Stimulated activated memory B cell treated with anti-CD40 and anti-IgM and Interleukin-4, amounts not matched to agents 10 μg/mL and 1 μg/mL and 100 μg/mL, for 72 hours (primary cell): ENCODE measurements at regions not wholly inside any gene's neighbourhood (a gene's known extent, or its start where the extent isn't known, plus 50 kb on each side); places are given as distances from the start of the nearest gene placed in this dataset.
A peak's percentile ranks its signal among the peaks of the same experiment; 100 is the strongest.

Experiments used
- ATAC-seq: fragments of 150-1000 bp; cut with Tn5 transposase; 2 replicates; pipeline ENCODE4 v1.10.0; 2021
- H3K27ac Mint-ChIP-seq: one replicate; pipeline ENCODE4 v1.8.0; 2022; ENCODE audit warnings: mild to moderate bottlenecking, mixed read lengths
- H3K27me3 Mint-ChIP-seq: one replicate; pipeline ENCODE4 v1.8.0; 2022; ENCODE audit warnings: mixed read lengths
- H3K36me3 Mint-ChIP-seq: one replicate; pipeline ENCODE4 v1.8.0; 2022; ENCODE audit warnings: mixed read lengths
- H3K4me1 Mint-ChIP-seq: one replicate; pipeline ENCODE4 v1.8.0; 2022; ENCODE audit warnings: mixed read lengths
- H3K4me3 Mint-ChIP-seq: one replicate; pipeline ENCODE4 v1.8.0; 2022; ENCODE audit warnings: mild to moderate bottlenecking, moderate library complexity, mixed read lengths
- H3K9me3 Mint-ChIP-seq: one replicate; pipeline ENCODE4 v1.8.0; 2022; ENCODE audit warnings: mixed read lengths

DNA sequence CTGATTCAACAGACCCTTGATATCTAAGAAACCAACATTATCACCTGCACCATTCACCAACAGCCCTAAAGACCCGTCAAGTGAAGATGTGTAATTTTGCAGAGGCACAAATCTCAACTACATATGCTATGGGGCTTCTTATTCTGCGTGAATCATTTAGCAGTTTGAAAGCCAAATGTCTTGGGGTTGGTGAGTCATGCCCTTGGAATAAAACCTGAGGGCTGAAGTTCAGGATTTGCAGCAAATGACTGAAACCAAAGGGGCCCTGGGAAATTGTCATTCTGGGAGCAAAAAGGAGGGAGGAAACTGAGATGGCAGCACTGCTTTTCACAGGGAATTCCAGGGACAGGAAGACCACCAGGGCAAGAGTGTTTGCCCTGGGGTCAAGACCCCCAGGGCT lies 79.2 kb upstream of the TNR start:
- Mint-ChIP-seq H3K4me1 (no peaks in the 10 kb centered on the region), H3K36me3 (peaks cover 6% of the 10 kb centered on the region), H3K27ac (no peak overlapping the region), H3K27me3 (peaks cover 20% of the 10 kb centered on the region), H3K4me3 (no peak overlapping the region), H3K9me3 (peaks cover 3% of the 10 kb centered on the region)
- no peak for ATAC-seq

DNA sequence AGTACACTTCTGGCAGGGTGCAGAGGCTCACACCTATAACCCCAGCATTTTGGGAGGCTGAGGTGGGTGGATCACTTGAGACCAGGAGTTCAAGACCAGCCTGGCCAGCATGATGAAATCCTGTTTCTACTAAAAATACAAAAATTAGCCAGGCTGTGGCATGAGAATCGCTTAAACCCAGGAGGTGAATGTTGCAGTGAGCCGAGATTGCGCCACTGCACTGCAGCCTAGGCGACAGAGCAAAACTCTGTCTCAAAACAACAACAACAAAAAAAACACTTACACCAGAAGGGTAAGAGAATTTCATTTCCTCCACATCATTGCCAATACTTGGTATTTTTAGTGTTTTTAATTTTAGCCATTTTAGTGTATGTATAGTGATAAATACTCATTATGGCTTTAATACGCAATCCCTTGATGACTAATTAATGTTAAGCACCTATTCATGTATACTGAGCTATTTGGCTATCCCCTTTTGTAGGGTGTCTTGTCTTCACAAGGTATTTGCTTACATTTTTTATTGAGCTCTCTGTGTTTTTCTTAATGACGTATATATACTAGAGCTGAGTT lies 77.1 kb upstream of the TNR start:
- ATAC-seq: no peak
- Mint-ChIP-seq H3K27ac (no peak overlapping the region), H3K9me3 (peaks cover 3% of the 10 kb centered on the region), H3K36me3 (peaks cover 6% of the 10 kb centered on the region), H3K27me3 (peaks cover 21% of the 10 kb centered on the region), H3K4me1 (no peaks in the 10 kb centered on the region), H3K4me3 (no peak overlapping the region)

DNA sequence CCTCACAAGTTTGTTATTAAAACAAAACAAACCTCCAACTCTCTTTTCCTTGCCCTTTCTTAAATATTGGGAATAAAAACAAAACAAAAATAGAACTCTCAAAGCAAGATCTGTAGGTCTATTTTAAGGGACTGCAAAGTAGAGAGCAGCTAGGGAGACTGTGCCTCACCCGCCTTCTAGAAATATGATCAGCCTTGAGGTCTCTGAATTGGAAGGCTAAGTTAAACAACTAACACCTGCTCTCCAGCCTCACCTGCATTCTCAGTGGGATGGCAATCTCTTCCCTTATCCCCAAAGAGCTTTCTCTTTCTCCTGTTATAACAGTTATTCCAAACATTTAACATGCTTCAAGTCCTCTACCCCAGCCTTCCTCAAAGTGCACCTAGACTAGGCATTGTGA lies 75.5 kb upstream of the TNR start:
- Mint-ChIP-seq H3K27ac (no peak overlapping the region), H3K36me3 (peaks cover 6% of the 10 kb centered on the region), H3K9me3 (peaks cover 3% of the 10 kb centered on the region), H3K27me3 (peaks cover 32% of the 10 kb centered on the region), H3K4me1 (no peaks in the 10 kb centered on the region), H3K4me3 (no peak overlapping the region)
- no peak for ATAC-seq

DNA sequence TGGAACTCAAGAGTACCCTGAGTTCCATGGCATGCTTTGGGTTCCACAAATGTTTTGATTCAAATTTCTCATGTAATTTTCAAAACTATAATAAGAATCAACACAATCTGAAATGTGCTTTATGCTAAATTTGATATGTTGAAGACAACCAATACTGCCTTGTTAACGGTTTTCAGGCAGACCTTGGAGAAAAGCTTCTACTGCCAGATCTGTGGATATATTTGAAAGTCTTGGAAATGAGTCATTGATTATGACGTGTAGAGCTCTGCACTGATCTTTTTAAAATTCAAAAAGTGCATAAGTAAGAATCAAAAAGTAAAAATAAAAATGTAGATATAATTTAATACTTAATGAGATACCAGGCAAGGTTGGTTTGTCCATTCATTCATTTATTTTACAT lies 74.0 kb upstream of the TNR start:
- Mint-ChIP-seq H3K36me3 (peaks cover 6% of the 10 kb centered on the region), H3K4me1 (no peaks in the 10 kb centered on the region), H3K27me3 (peaks cover 32% of the 10 kb centered on the region), H3K4me3 (no peak overlapping the region), H3K27ac (no peak overlapping the region), H3K9me3 (peaks cover 5% of the 10 kb centered on the region)
- no peak for ATAC-seq

DNA sequence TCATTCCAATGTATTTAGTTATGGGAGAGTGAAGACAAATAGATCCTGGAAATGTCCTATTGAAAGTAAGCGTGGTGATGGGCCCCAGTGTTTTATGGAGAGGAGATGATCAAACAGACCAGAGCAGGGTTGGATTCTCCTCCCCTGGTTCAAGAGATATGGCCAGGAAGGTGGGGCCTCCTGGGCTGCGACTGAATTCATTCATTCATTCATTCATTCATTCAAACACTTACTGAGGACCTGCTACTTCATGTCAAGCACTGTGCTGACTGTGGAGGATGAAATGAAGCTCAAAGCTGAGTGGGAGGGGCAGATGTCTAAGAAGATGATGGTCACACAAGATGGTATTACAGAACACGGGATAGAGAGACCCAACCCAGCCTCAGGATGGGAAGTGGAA lies 71.5 kb upstream of the TNR start:
- ATAC-seq: no peak
- Mint-ChIP-seq H3K36me3 (peaks cover 6% of the 10 kb centered on the region), H3K4me1 (no peaks in the 10 kb centered on the region), H3K4me3 (no peak overlapping the region), H3K27ac (no peak overlapping the region), H3K9me3 (peaks cover 5% of the 10 kb centered on the region), H3K27me3 (peaks cover 31% of the 10 kb centered on the region)

DNA sequence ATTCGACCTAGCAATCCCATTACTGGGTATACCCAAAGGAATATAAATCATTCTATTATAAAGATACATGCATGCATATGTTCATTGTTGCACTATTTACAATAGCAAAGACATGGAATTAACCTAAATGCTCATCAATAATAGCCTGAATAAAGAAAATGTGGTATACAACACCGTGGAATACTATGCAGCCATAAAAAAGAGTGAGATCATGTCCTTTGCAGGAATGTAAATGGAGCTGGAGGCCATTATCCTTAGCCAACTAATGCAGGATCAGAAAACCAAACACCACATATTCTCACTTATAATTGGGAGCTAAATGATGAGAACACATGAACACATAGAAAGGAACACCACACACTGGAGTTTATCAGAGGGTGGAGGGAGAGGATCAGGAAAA lies 69.5 kb upstream of the TNR start:
- no peaks in the 10 kb centered on the region for H3K4me1 Mint-ChIP-seq
- peaks cover 2% of the 10 kb centered on the region for H3K9me3 Mint-ChIP-seq
- no peak overlapping the region for H3K4me3 Mint-ChIP-seq
- no peak overlapping the region for H3K27ac Mint-ChIP-seq
- ATAC-seq: no peak
- H3K27me3 Mint-ChIP-seq: peaks cover 25% of the 10 kb centered on the region
- H3K36me3 Mint-ChIP-seq: no peaks in the 10 kb centered on the region

DNA sequence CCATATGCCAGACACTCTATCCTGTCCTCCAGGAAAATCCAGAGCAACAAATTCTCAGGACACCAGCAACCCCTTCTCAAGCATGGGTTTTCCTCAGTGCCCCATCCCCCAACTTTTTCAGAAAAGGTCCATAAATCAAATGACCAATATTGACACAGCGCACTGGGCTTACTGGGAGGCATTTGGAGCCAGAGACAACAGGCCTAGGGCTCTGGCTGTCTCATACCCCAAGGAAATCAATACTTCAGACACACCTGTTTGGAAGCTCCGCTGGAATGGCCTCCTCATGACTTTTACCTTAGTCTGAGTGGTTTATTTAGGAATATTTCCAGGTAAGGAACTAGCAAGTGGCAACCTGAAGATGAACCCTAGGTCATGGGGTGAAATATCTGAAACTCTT lies 66.9 kb upstream of the TNR start:
- no peak for ATAC-seq
- H3K4me1 Mint-ChIP-seq: no peaks in the 10 kb centered on the region
- H3K27ac Mint-ChIP-seq: no peak overlapping the region
- no peaks in the 10 kb centered on the region for H3K36me3 Mint-ChIP-seq
- H3K4me3 Mint-ChIP-seq: no peak overlapping the region
- H3K27me3 Mint-ChIP-seq: peaks cover 21% of the 10 kb centered on the region
- peaks cover 2% of the 10 kb centered on the region for H3K9me3 Mint-ChIP-seq

DNA sequence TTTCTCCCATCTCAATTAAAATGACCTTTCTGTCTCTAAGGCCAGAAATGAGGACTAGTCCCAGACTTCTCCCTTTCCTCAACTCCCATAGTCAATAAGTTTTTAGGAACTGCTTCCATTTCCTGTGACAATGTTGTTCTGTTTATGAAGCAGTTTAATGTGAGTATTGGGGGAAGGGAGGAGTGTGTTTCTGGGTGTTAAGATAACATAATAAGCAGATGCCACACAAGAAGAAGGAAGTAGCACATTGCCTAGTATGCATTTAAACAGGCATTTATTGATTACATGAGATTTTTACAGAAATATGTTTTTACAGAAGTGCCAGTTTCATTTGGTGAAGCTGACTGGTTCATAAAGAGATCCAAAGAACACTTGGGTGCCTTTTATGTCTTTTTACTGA lies 65.6 kb upstream of the TNR start:
- no peak for ATAC-seq
- H3K27ac Mint-ChIP-seq: no peak overlapping the region

DNA sequence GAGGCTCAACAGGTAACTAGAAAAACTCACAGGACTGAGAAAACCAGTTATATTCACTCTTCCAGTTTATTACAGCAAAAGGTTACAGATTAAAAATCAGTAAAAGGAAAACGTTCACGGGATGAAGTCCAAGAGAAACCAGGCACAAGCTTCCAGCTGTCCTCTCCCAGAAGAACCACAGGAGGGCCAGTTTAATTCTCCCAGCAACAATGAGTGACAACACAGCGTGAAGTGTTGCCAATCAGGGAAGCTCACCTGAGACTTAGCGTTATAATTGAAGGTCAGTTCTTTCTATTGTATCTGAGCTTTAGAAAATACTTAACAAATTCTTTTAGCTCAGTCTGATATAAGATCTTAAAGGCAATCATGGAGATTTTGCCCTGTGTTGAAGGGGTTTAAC lies 65.2 kb upstream of the TNR start:
- Mint-ChIP-seq H3K27ac (no peak overlapping the region), H3K4me3 (no peak overlapping the region), H3K4me1 (no peaks in the 10 kb centered on the region), H3K27me3 (peaks cover 13% of the 10 kb centered on the region), H3K9me3 (peaks cover 2% of the 10 kb centered on the region), H3K36me3 (no peaks in the 10 kb centered on the region)
- no peak for ATAC-seq

More for the DNA sequence above, 65.6 kb upstream of the TNR start:
- peaks cover 13% of the 10 kb centered on the region for H3K27me3 Mint-ChIP-seq
- no peaks in the 10 kb centered on the region for H3K36me3 Mint-ChIP-seq
- H3K4me1 Mint-ChIP-seq: no peaks in the 10 kb centered on the region
- H3K9me3 Mint-ChIP-seq: peaks cover 2% of the 10 kb centered on the region
- no peak overlapping the region for H3K4me3 Mint-ChIP-seq

DNA sequence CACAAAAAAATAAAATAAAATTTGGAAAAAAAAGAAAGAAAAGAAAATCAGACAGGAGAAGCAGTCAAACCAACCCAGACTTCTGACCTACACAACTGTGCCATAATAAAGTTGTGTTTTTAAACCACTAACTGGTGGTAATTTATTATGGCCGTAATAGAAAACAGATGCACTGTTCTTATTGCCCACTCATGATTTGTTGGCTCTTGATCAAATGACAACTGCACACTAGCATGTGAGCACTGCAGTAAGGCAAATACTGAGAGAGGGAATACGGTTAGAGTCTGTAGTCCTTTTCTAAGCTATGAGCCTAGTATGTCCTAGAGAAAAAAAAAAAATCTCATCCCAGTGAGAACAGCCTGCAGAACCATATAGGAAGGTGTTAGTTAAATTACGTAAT lies 61.2 kb upstream of the TNR start:
- Mint-ChIP-seq H3K27ac (no peak overlapping the region), H3K9me3 (no peaks in the 10 kb centered on the region), H3K4me1 (no peaks in the 10 kb centered on the region), H3K4me3 (no peak overlapping the region), H3K27me3 (peaks cover 2% of the 10 kb centered on the region), H3K36me3 (no peaks in the 10 kb centered on the region)
- no peak for ATAC-seq

DNA sequence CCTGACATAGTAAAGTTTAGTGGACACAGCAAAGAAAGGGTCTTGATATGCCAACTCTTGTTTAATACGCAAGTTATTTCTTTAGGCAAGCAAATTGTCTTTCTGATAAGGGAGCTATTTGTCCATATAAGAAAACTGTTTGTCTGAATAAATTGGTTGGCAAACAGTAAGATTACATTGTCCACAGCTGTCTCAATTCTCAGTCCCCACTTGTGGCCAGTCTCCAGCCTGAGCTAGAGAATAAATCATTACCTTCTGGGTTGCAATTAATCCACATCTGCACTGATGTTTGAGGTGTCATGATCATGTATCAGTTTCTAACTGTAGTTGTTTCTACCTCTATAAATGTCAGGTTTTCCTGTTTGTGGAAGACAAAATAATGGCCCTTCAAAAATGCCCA lies 60.0 kb upstream of the TNR start:
- no peaks in the 10 kb centered on the region for H3K4me1 Mint-ChIP-seq
- no peak overlapping the region for H3K27ac Mint-ChIP-seq
- H3K36me3 Mint-ChIP-seq: no peaks in the 10 kb centered on the region
- ATAC-seq: no peak
- H3K4me3 Mint-ChIP-seq: no peak overlapping the region
- no peaks in the 10 kb centered on the region for H3K9me3 Mint-ChIP-seq
- no peaks in the 10 kb centered on the region for H3K27me3 Mint-ChIP-seq

DNA sequence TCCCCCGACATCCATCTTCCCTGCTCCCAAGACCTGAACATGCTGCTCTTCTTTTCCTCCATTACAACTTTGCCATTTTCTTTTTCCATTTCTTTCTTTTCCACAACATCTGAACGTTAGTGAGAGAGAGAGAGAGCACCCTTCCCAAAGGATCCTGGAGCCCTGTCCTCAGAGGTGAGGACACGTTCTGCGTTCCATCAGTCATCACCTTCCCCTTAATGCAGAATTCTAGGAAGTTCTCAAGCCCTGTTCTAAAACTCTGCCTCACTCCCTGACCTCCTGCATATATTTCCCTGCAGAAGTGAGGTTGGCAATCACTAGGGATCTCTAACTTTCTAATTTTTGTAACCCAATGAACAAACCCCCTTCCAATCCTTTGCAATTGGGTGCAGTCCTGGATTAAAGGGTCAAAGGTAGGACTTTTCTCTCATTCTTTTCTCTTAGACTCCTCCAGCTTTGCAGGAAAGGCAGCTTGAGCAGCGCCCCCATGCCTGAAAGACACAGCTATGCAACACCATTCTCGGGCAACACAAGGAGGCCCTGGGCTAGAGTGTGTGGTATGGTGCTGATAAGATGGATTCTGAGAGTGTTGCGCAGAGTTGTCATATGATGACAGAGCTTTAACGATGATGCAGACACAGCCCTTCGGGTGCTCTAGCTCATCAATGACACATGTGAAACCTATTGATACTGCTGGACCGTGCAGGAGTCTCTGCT lies 59.2 kb upstream of the TNR start:
- Mint-ChIP-seq H3K9me3 (no peaks in the 10 kb centered on the region), H3K27ac (no peak overlapping the region), H3K4me3 (no peak overlapping the region), H3K4me1 (no peaks in the 10 kb centered on the region), H3K27me3 (no peaks in the 10 kb centered on the region), H3K36me3 (no peaks in the 10 kb centered on the region)
- ATAC-seq: peak; percentile 25

DNA sequence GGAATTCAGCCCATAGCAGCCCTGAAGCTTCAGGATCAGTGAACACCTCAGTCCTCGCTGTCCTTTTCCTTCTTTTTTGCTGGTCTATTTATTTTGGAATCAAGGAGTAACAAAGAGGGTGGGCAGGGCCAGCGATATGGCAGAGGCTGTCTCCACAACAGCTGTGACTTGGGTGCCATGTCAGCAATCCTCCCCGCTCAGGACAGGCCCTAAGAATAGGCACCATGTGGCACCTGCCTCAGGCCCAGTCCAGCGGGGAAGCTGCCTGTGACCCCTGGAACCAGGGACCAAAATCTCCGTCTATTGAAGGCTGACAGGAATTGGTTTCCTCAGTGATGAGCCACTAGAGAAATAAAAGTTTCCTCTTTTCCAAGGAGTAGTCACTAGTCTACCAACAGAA lies 58.6 kb upstream of the TNR start:
- H3K27me3 Mint-ChIP-seq: peaks cover 6% of the 10 kb centered on the region
- no peaks in the 10 kb centered on the region for H3K4me1 Mint-ChIP-seq
- H3K36me3 Mint-ChIP-seq: no peaks in the 10 kb centered on the region
- H3K9me3 Mint-ChIP-seq: no peaks in the 10 kb centered on the region
- ATAC-seq: peak; percentile 41
- no peak overlapping the region for H3K4me3 Mint-ChIP-seq
- H3K27ac Mint-ChIP-seq: no peak overlapping the region

DNA sequence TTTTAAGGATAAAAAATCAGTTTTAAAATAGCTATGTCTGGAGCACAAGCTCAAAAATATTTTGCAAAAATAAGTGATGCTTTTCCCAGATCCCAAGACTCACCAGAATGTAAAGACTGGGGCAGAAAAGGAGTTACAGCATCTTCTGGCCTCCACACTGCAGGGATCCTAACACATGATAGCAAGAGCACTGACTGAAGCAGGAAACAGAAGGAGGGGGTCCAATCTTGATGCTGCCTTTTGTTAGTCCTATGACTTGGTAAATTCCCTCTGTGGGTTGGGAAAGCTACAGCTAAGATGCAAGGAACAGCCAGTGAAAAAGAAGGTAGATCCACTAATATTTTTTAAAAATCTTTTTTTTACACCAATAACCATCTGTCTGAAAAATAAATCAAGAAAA lies 54.2 kb upstream of the TNR start:
- no peak overlapping the region for H3K27ac Mint-ChIP-seq
- ATAC-seq: no peak
- H3K36me3 Mint-ChIP-seq: no peaks in the 10 kb centered on the region
- H3K4me1 Mint-ChIP-seq: no peaks in the 10 kb centered on the region
- peaks cover 32% of the 10 kb centered on the region for H3K27me3 Mint-ChIP-seq
- H3K4me3 Mint-ChIP-seq: no peak overlapping the region
- no peaks in the 10 kb centered on the region for H3K9me3 Mint-ChIP-seq

DNA sequence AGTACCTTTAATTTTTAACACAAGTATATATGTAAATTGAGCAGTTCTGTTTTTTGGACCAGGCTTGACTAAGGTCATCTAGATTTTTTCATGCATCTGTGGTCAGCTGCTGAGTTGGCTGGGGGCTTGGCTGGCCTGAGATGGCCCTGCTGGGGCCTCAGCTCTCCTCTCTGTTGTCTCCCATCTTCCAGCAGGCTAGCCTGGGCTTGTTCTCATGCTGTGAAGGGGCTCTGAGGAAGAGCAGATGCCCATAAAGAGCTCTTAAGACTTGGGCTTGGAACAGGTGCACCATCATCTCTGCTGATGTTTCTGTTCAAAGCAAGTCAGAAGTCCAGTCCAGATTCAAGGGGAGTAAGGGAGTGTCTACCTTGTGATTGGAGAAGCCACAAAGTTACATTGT lies 51.2 kb upstream of the TNR start:
- H3K27ac Mint-ChIP-seq: no peak overlapping the region
- no peaks in the 10 kb centered on the region for H3K36me3 Mint-ChIP-seq
- ATAC-seq: no peak
- H3K27me3 Mint-ChIP-seq: peaks cover 40% of the 10 kb centered on the region
- H3K9me3 Mint-ChIP-seq: no peaks in the 10 kb centered on the region
- H3K4me3 Mint-ChIP-seq: no peak overlapping the region
- no peaks in the 10 kb centered on the region for H3K4me1 Mint-ChIP-seq

DNA sequence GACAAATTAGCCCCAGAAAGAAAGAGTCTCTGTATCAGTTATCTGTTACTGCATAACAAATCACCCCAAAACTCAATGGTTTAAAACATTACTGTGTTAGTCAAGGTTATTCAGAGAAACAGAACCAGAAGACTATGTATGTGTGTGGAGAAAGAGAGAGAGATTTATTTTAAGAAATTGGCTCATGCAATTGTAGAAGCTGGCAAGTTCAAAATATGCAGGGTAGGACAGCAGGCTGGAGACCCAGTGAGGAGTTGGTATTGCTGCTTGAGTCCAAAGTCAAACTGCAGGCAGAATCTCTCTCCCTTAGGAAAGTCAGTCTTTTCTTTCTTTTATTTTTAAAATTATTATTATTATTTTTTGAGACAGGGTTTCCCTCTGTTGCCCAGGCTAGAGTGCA lies 50.2 kb upstream of the TNR start:
- no peak for ATAC-seq
- H3K4me3 Mint-ChIP-seq: no peak overlapping the region
- no peaks in the 10 kb centered on the region for H3K4me1 Mint-ChIP-seq
- H3K36me3 Mint-ChIP-seq: no peaks in the 10 kb centered on the region
- H3K27ac Mint-ChIP-seq: no peak overlapping the region
- peaks cover 47% of the 10 kb centered on the region for H3K27me3 Mint-ChIP-seq
- no peaks in the 10 kb centered on the region for H3K9me3 Mint-ChIP-seq
